GM12864 (cell line): ENCODE measurements at regions not wholly inside any gene's neighbourhood (a gene's known extent, or its start where the extent isn't known, plus 50 kb on each side); places are given as distances from the start of the nearest gene placed in this dataset.

ENCODE experiments used
- DNase-seq: peaks from one replicate; pipeline ENCODE4 v3.0.0-alpha.2; 2011; ENCODE audit warnings: low read depth
- H3K4me3 ChIP-seq: 2 replicates; pipeline ENCODE4 v1.5.1; 2011; ENCODE audit warnings: mild to moderate bottlenecking, low read depth, low read length, control low read depth
- CTCF ChIP-seq: IDR thresholded peaks from 2 replicates; pipeline ENCODE4 v1.5.1; 2011; ENCODE audit warnings: low read depth, mild to moderate bottlenecking, moderate library complexity, low read length, control low read depth, inconsistent platforms; ENCODE audit errors: missing control alignments

- no peak overlapping the region for H3K4me3 ChIP-seq
- no peak for TF ChIP-seq CTCF
- no peak for DNase-seq
These were observed 254.4 kb downstream of the ZNF536 start for GRCh38 chr19:30626626-30626966.

GRCh38 chr19:30625947-30626625 lies 253.9 kb downstream of the ZNF536 start:
- no peak overlapping the region for H3K4me3 ChIP-seq
- no peak for TF ChIP-seq CTCF
- no peak for DNase-seq

DNA sequence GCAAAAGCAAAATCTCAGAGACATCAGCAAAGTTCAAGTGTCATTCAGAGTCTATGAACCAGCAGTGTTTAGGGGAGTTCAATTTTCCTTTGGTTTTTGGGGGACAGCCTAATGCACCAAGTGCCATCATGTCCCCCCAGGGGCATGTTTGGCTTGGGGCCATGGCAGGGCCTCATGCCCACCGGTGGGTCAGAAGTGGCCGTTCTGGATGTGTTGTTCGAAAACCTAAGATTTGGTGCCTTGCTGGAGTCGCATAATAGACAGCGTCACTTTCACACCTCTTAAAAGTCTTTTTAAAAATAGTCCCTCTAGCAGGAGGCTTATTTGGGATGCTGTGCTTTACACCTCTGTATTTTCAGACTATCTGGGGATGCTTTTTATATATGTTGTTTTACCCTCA lies 250.1 kb downstream of the ZNF536 start:
- no peak overlapping the region for H3K4me3 ChIP-seq
- TF ChIP-seq CTCF, result no peak
- no peak for DNase-seq

DNA sequence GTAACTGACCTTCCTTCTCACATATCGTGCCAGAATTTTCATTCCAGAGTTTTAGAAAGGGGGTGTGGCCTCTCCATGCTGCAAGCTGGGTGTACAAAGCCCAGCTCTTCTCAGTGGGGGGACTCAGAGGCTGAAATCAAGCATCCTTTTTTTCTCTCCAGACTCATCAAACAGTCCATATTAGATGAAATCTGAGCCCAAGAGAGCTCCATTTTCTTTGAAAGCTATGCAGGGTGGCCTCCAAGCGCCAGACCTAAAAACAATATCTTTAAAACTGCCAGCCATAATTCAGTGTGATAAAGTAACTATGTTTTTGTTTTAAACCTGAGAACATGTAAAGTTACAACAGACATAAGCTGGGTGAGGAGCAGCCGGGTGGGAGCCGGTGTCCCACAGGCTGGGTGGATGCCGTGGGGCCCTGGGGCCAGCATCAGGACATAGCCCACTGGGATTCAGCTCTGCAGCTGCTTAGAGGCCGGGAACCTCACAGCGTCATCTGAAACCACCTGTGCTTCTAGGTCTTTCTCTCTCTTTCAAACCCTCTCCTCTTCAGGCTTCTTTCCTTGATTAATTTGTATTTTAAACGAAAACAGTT lies 249.2 kb downstream of the ZNF536 start:
- TF ChIP-seq CTCF, result no peak
- DNase-seq, result no peak
- no peak overlapping the region for H3K4me3 ChIP-seq

GRCh38 chr19:30620354-30620753 lies 248.2 kb downstream of the ZNF536 start:
- DNase-seq, result no peak
- H3K4me3 ChIP-seq, result no peak overlapping the region
- TF ChIP-seq CTCF, result no peak

DNA sequence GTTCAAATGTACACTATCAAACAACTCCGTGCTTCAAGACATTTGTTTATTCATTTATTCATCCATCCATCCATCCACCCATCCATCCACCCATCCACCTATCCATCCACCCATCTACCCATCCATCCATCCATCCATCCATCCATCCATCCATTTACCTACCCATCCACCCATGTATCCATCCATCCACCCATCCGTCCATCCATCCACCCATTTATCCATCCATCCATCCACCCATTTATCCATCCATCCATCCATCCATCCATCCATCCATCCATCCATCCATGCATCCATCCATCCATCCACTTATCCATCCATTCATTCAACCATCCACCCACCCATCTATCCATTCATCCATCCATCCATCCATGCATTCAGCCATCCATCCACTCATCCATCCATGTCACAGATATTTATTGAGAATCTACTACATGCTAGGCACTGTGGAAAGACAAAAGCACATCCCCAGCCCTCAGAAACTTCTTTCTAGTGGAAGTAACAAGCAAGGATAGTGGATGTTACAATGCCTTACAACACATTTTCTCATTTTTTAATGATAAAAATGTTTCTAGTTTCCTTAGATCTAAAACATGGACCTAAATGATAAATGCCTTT lies 237.6 kb downstream of the ZNF536 start:
- TF ChIP-seq CTCF, result no peak
- H3K4me3 ChIP-seq, result no peak overlapping the region
- DNase-seq, result no peak

DNA sequence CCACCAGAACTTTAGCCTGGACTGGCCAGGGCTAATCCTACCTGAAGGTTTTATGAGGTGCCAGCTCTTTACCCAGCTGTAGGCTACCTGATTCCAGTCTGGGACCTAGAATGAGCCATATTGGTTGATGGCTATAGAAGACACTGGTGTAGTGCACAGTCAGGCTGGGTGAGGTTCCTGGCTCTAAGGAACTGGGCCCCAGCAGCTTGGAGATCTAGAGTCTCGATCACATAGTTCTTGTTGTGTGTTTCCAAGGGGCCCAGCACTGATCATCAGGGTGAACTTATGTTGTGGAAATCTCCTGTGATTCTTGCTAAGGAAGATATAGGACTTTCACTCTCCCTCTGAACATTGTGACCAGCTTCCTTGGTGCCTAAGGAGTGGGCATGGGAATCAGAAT lies 236.3 kb downstream of the ZNF536 start:
- no peak for TF ChIP-seq CTCF
- no peak overlapping the region for H3K4me3 ChIP-seq
- DNase-seq, result no peak
